Transverse colon (tissue), 4 donors: ENCODE measurements at regions not wholly inside any gene's neighbourhood (a gene's known extent, or its start where the extent isn't known, plus 50 kb on each side); places are given as distances from the start of the nearest gene placed in this dataset.

Experiments used
- EP300 ChIP-seq: sonication (generic); formaldehyde crosslinking; IDR thresholded peaks from one replicate; pipeline ENCODE4 v1.6.1; 2017; ENCODE audit warnings: antibody characterized with exemption, low read depth
- POLR2AphosphoS5 ChIP-seq, 3 donors: sonication (generic); formaldehyde crosslinking; IDR thresholded peaks; one replicate each; pipeline ENCODE4 v1.6.1; 2016; ENCODE audit warnings: antibody characterized with exemption in 3 of 3
- TF ChIP-seq, protein P1 (sequence below), 5 experiments: fragments of 200-600 bp in 3 of 5; fragments of 450-650 bp in 2 of 5; sonication (generic) in 3 of 5; IDR thresholded peaks; 1 replicate in 2 of 5; 2 replicates in 3 of 5; pipeline ENCODE4 v1.5.1; 2016 to 2017; ENCODE audit warnings: antibody characterized with exemption in 5 of 5, inconsistent platforms in 3 of 5, mild to moderate bottlenecking in 2 of 5, moderate library complexity in 1 of 5

GRCh38 chr5:173378727-173379126, 50.5 kb upstream of the STC2 start:
- TF ChIP-seq POLR2AphosphoS5 (IDR thresholded peaks at IDR 0.05) (no peak), EP300 (no peak)
- TF ChIP-seq, protein P1, sequence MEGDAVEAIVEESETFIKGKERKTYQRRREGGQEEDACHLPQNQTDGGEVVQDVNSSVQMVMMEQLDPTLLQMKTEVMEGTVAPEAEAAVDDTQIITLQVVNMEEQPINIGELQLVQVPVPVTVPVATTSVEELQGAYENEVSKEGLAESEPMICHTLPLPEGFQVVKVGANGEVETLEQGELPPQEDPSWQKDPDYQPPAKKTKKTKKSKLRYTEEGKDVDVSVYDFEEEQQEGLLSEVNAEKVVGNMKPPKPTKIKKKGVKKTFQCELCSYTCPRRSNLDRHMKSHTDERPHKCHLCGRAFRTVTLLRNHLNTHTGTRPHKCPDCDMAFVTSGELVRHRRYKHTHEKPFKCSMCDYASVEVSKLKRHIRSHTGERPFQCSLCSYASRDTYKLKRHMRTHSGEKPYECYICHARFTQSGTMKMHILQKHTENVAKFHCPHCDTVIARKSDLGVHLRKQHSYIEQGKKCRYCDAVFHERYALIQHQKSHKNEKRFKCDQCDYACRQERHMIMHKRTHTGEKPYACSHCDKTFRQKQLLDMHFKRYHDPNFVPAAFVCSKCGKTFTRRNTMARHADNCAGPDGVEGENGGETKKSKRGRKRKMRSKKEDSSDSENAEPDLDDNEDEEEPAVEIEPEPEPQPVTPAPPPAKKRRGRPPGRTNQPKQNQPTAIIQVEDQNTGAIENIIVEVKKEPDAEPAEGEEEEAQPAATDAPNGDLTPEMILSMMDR (IDR thresholded peaks at IDR 0.05) = no peak
